ENCODE measurements at regions not wholly inside any gene's neighbourhood (a gene's known extent, or its start where the extent isn't known, plus 50 kb on each side); places are given as distances from the start of the nearest gene placed in this dataset.

DNA sequence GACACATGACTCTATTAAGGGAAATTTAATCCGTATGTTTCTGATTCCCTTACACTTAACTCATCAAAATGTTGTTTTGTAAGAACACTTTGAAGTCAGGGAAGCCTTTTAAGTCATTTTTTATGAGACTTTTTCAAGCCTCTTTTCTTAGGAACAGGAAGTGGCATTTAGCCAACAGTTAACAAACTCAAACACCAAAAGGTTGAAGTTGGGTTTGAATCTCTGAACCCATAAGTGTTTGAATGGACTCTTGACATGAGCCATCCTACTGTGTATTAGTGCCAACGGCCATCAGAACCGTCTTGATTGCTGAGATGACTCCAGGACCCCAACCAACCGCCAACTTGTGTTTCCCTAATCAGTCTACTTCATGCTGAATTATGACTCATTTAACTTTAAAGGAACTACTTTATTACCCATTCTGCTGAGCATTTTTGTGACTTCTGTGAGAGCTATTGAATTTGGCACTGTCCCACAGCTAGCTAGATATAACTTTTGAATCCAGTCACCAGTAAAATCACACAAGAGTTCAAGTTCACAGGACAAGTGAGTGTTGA lies 209.1 kb upstream of the FAT1 start:
- peak overlapping the region; percentile 87 for H3K27ac Mint-ChIP-seq
- peaks cover 85% of the 10 kb centered on the region for H3K4me1 Mint-ChIP-seq (ENCODE audit: low read depth)
- H3K9me3 Mint-ChIP-seq, result no peaks in the 10 kb centered on the region
- no peak for TF ChIP-seq CTCF (IDR thresholded peaks at IDR 0.05)
- peak; percentile 90 for DNase-seq
- no peaks in the 10 kb centered on the region for H3K27me3 Mint-ChIP-seq (ENCODE audit: insufficient read depth)
- H3K4me3 Mint-ChIP-seq, result peak overlapping the region; percentile 71
- H3K36me3 Mint-ChIP-seq (ENCODE audit: low read depth), result no peaks in the 10 kb centered on the region; the same call in 1 of the 2 replicates

GRCh38 chr4:186934244-186934643 lies 210.6 kb upstream of the FAT1 start:
- Mint-ChIP-seq H3K4me1 (ENCODE audit: low read depth) (peaks cover 77% of the 10 kb centered on the region), H3K4me3 (no peak overlapping the region), H3K27me3 (ENCODE audit: insufficient read depth) (no peaks in the 10 kb centered on the region), H3K27ac (no peak overlapping the region), H3K36me3 (ENCODE audit: low read depth) (no peaks in the 10 kb centered on the region; the same call in 1 of the 2 replicates), H3K9me3 (no peaks in the 10 kb centered on the region)
- DNase-seq, result no peak
- TF ChIP-seq CTCF (IDR thresholded peaks at IDR 0.05), result no peak

DNA sequence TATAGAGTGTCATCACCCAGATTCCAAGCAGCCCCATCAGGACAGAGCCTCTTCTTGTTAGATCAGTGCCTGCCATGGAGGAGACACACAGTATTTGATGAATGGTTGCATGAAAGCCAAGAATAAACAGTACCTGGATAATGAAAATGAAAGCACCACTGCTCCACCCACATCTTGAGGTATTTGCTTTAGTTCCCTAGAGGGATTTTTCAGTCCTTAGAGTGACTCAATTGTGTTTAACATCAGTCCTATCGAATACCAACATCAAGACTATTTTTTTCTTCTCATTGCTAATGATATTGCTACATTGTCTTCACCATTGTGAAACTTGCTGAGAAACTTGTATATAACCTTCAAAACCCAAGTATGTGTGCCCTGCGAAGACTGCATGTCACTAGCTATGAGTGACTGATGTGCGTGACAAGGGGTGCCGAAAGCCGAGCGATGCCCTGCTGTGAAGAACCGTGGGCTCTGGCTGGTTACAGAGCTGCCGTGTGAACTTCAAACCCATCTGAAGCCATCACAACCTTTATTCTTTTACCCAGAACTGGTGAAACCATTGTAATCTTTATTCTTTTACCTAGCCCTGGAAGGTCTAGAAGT lies 211.3 kb upstream of the FAT1 start:
- no peak overlapping the region for H3K27ac Mint-ChIP-seq
- H3K4me3 Mint-ChIP-seq, result no peak overlapping the region
- TF ChIP-seq CTCF (IDR thresholded peaks at IDR 0.05), result no peak
- no peak for DNase-seq
- no peaks in the 10 kb centered on the region; the same call in 1 of the 2 replicates for H3K36me3 Mint-ChIP-seq (ENCODE audit: low read depth)
- H3K9me3 Mint-ChIP-seq, result no peaks in the 10 kb centered on the region
- no peaks in the 10 kb centered on the region for H3K27me3 Mint-ChIP-seq (ENCODE audit: insufficient read depth)
- H3K4me1 Mint-ChIP-seq (ENCODE audit: low read depth), result peaks cover 74% of the 10 kb centered on the region

- peak overlapping the region; percentile 18; the same call in 1 of the 2 replicates for H3K27ac Mint-ChIP-seq
- H3K27me3 Mint-ChIP-seq (ENCODE audit: insufficient read depth), result no peaks in the 10 kb centered on the region
- H3K4me1 Mint-ChIP-seq (ENCODE audit: low read depth), result peaks cover 65% of the 10 kb centered on the region
- no peaks in the 10 kb centered on the region for H3K9me3 Mint-ChIP-seq
- no peak for DNase-seq
- no peaks in the 10 kb centered on the region for H3K36me3 Mint-ChIP-seq (ENCODE audit: low read depth)
- no peak overlapping the region for H3K4me3 Mint-ChIP-seq
- no peak for TF ChIP-seq CTCF (IDR thresholded peaks at IDR 0.05)
Measured at GRCh38 chr4:186935901-186936300, 212.2 kb upstream of the FAT1 start.

GRCh38 chr4:186936496-186937375 lies 213.1 kb upstream of the FAT1 start:
- peak; percentile 72 for TF ChIP-seq CTCF (IDR thresholded peaks at IDR 0.05)
- H3K27ac Mint-ChIP-seq, result peak overlapping the region; percentile 69
- DNase-seq, result peak; percentile 93
- peaks cover 56% of the 10 kb centered on the region for H3K4me1 Mint-ChIP-seq (ENCODE audit: low read depth)
- H3K4me3 Mint-ChIP-seq, result peak overlapping the region; percentile 11; the same call in 1 of the 2 replicates
- no peaks in the 10 kb centered on the region for H3K9me3 Mint-ChIP-seq
- H3K27me3 Mint-ChIP-seq (ENCODE audit: insufficient read depth), result no peaks in the 10 kb centered on the region
- H3K36me3 Mint-ChIP-seq (ENCODE audit: low read depth), result no peaks in the 10 kb centered on the region

Measured in HFFc6 (cell line).